ENCODE measurements at regions not wholly inside any gene's neighbourhood (a gene's known extent, or its start where the extent isn't known, plus 50 kb on each side); places are given as distances from the start of the nearest gene placed in this dataset.

GRCh38 chr3:83632526-83632925, 1326.3 kb upstream of the CADM2 start:
- DNase-seq, result no peak
- H3K4me3 ChIP-seq, result no peak overlapping the region
- no peaks in the 10 kb centered on the region for H3K27me3 ChIP-seq
- no peaks in the 10 kb centered on the region for H3K36me3 ChIP-seq (ENCODE audit: low read depth, missing control alignments)
- TF ChIP-seq POLR2A (IDR thresholded peaks at IDR 0.05) (no peak), CTCF (IDR thresholded peaks at IDR 0.05) (no peak)
- H3K27ac ChIP-seq, result no peak overlapping the region
- H3K9me3 ChIP-seq, result no peaks in the 10 kb centered on the region
- no peaks in the 10 kb centered on the region for H3K4me1 ChIP-seq
- intact Hi-C loops (cut with DNase I; ENCODE audit: low total_unique reads), result no loop called here

- Histone ChIP-seq H3K36me3 (ENCODE audit: low read depth, missing control alignments) (no peaks in the 10 kb centered on the region), H3K27me3 (no peaks in the 10 kb centered on the region), H3K27ac (no peak overlapping the region), H3K4me3 (no peak overlapping the region), H3K9me3 (no peaks in the 10 kb centered on the region), H3K4me1 (no peaks in the 10 kb centered on the region)
- TF ChIP-seq CTCF (IDR thresholded peaks at IDR 0.05), result no peak
- TF ChIP-seq POLR2A (IDR thresholded peaks at IDR 0.05), result no peak
- DNase-seq, result no peak
- intact Hi-C loops (cut with DNase I; ENCODE audit: low total_unique reads), result no loop called here
- 67 to 83% methylated on average over 10 of the region's 10 CpGs for WGBS, 2 donors
Measured at GRCh38 chr3:83633758-83634157, 1325.0 kb upstream of the CADM2 start.

GRCh38 chr3:83649692-83650091, 1309.1 kb upstream of the CADM2 start:
- DNase-seq, result no peak
- Histone ChIP-seq H3K27ac (no peak overlapping the region), H3K36me3 (ENCODE audit: low read depth, missing control alignments) (no peaks in the 10 kb centered on the region), H3K27me3 (no peaks in the 10 kb centered on the region), H3K9me3 (no peaks in the 10 kb centered on the region), H3K4me3 (no peak overlapping the region), H3K4me1 (no peaks in the 10 kb centered on the region)
- intact Hi-C loops (cut with DNase I; ENCODE audit: low total_unique reads), result no loop called here
- TF ChIP-seq CTCF (IDR thresholded peaks at IDR 0.05) (no peak), POLR2A (IDR thresholded peaks at IDR 0.05) (no peak)
- WGBS, 2 donors, result 83 to 100% methylated on average over 5 to 8 of the region's 8 CpGs

- DNase-seq, result no peak
- no peak overlapping the region for H3K4me3 ChIP-seq
- H3K27ac ChIP-seq, result no peak overlapping the region
- H3K27me3 ChIP-seq, result no peaks in the 10 kb centered on the region
- intact Hi-C loops (cut with DNase I; ENCODE audit: low total_unique reads), result no loop called here
- WGBS, 2 donors, result 86 to 89% methylated on average over 1 of the region's 1 CpG
- H3K9me3 ChIP-seq, result no peaks in the 10 kb centered on the region
- no peaks in the 10 kb centered on the region for H3K36me3 ChIP-seq (ENCODE audit: low read depth, missing control alignments)
- TF ChIP-seq POLR2A (IDR thresholded peaks at IDR 0.05) (no peak), CTCF (IDR thresholded peaks at IDR 0.05) (no peak)
- no peaks in the 10 kb centered on the region for H3K4me1 ChIP-seq
Measured at GRCh38 chr3:83655083-83655482, 1303.7 kb upstream of the CADM2 start.

GRCh38 chr3:83662381-83662960, 1296.3 kb upstream of the CADM2 start:
- no peaks in the 10 kb centered on the region for H3K27me3 ChIP-seq
- DNase-seq, result no peak
- intact Hi-C loops (cut with DNase I; ENCODE audit: low total_unique reads), result no loop called here
- no peak overlapping the region for H3K4me3 ChIP-seq
- no peaks in the 10 kb centered on the region for H3K36me3 ChIP-seq (ENCODE audit: low read depth, missing control alignments)
- TF ChIP-seq POLR2A (IDR thresholded peaks at IDR 0.05), result no peak
- no peak for TF ChIP-seq CTCF (IDR thresholded peaks at IDR 0.05)
- H3K27ac ChIP-seq, result no peak overlapping the region
- H3K9me3 ChIP-seq, result no peaks in the 10 kb centered on the region
- WGBS, 2 donors, result 85 to 89% methylated on average over 4 of the region's 4 CpGs
- no peaks in the 10 kb centered on the region for H3K4me1 ChIP-seq

Measured in testis (tissue), 2 donors.